ENCODE measurements at regions not wholly inside any gene's neighbourhood (a gene's known extent, or its start where the extent isn't known, plus 50 kb on each side); places are given as distances from the start of the nearest gene placed in this dataset.

DNA sequence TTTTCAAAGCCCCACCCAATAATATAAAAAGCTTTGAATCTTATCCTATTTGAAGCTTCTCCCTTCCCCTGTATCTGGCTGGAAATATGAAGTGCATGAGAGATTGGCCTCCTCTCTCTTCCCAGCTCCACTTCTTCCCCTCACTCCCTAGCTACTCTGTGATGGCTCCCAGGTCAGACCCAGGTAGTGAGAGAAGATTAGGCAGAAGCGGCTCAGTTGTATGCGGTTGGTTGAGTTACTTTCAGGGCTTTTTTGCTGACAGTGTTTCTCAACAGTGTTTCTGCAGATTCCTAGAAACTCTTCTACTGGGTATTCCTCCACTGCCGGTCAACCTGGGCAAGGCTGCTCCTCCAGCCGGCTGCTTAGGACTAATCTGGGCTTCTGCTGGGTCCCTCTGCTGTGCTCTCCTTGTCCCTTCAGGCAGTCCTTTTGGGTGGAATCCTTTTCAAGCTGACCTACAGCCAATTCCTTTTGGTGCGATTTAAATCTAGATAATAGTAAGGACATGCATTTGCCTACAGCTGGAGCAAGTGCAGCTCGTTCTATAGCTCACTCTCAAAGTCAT lies 87.4 kb upstream of the SLC7A11 start:
- TF ChIP-seq EZH2 (IDR thresholded peaks at IDR 0.05; ENCODE audit: low read length, unreplicated experiment), result no peak
- TF ChIP-seq, protein P1, sequence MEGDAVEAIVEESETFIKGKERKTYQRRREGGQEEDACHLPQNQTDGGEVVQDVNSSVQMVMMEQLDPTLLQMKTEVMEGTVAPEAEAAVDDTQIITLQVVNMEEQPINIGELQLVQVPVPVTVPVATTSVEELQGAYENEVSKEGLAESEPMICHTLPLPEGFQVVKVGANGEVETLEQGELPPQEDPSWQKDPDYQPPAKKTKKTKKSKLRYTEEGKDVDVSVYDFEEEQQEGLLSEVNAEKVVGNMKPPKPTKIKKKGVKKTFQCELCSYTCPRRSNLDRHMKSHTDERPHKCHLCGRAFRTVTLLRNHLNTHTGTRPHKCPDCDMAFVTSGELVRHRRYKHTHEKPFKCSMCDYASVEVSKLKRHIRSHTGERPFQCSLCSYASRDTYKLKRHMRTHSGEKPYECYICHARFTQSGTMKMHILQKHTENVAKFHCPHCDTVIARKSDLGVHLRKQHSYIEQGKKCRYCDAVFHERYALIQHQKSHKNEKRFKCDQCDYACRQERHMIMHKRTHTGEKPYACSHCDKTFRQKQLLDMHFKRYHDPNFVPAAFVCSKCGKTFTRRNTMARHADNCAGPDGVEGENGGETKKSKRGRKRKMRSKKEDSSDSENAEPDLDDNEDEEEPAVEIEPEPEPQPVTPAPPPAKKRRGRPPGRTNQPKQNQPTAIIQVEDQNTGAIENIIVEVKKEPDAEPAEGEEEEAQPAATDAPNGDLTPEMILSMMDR (conservative IDR thresholded peaks at IDR 0.05; ENCODE audit: low read depth, low read length), result no peak
- no peak for TF ChIP-seq EZH2phosphoT487 (IDR thresholded peaks at IDR 0.05; ENCODE audit: borderline replicate concordance, low read length)

Data from PC-3 (cell line).